Breast epithelium (tissue), 3 donors: ENCODE measurements at regions not wholly inside any gene's neighbourhood (a gene's known extent, or its start where the extent isn't known, plus 50 kb on each side); places are given as distances from the start of the nearest gene placed in this dataset.

ENCODE experiments used
- POLR2AphosphoS5 ChIP-seq, 3 donors: sonication (generic); formaldehyde crosslinking; IDR thresholded peaks; one replicate each; pipeline ENCODE4 v1.6.1; 2017; ENCODE audit warnings: antibody characterized with exemption in 3 of 3
- TF ChIP-seq, protein P1 (sequence below), 3 donors: fragments of 450-650 bp; IDR thresholded peaks; one replicate each; pipeline ENCODE4 v1.5.1; 2016 to 2017; ENCODE audit warnings: antibody characterized with exemption in 3 of 3, mild to moderate bottlenecking in 3 of 3, moderate library complexity in 3 of 3

DNA sequence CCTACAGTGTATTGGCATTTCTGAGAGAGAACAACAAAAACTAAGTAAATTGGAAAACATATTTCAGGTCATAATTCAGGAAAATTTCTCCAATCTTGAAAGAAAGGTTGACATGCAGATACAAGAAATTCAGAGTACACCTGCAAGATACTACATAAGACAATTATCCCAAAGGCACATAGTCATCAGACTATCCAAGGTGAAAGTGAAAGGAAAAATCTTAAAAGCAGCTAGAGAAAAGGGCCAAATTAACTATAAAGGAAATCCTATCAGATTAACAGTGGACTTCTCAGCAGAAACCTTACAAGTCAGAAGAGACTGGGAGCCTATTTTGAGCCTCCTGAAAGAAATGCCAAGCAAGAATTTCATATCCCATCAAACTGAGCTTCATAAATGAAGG lies 449.0 kb upstream of the MMADHC start:
- TF ChIP-seq, protein P1, sequence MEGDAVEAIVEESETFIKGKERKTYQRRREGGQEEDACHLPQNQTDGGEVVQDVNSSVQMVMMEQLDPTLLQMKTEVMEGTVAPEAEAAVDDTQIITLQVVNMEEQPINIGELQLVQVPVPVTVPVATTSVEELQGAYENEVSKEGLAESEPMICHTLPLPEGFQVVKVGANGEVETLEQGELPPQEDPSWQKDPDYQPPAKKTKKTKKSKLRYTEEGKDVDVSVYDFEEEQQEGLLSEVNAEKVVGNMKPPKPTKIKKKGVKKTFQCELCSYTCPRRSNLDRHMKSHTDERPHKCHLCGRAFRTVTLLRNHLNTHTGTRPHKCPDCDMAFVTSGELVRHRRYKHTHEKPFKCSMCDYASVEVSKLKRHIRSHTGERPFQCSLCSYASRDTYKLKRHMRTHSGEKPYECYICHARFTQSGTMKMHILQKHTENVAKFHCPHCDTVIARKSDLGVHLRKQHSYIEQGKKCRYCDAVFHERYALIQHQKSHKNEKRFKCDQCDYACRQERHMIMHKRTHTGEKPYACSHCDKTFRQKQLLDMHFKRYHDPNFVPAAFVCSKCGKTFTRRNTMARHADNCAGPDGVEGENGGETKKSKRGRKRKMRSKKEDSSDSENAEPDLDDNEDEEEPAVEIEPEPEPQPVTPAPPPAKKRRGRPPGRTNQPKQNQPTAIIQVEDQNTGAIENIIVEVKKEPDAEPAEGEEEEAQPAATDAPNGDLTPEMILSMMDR (IDR thresholded peaks at IDR 0.05): no peak
- TF ChIP-seq POLR2AphosphoS5 (IDR thresholded peaks at IDR 0.05): no peak
